HG03159 (cell line): ENCODE measurements at regions not wholly inside any gene's neighbourhood (a gene's known extent, or its start where the extent isn't known, plus 50 kb on each side); places are given as distances from the start of the nearest gene placed in this dataset.
"Not testable (repeated sequence)": the region's sequence is repeated elsewhere in the genome, so short reads cannot be mapped to it uniquely, and the experiment has no call there.

Source experiments
- ATAC-seq: cut with Tn5 transposase; IDR thresholded peaks from one replicate; pipeline ENCODE4 v1.9.1; 2021; ENCODE audit warnings: mild to moderate bottlenecking, moderate library complexity; ENCODE audit not compliant: unreplicated experiment

- ATAC-seq: no peak
Observed at GRCh38 chr1:187498028-187498427, 669.3 kb downstream of the PLA2G4A start.

- ATAC-seq: no peak
Observed at GRCh38 chr1:187504779-187505178, 676.0 kb downstream of the PLA2G4A start.

- ATAC-seq: no peak
Observed at GRCh38 chr1:187509091-187509490, 680.3 kb downstream of the PLA2G4A start.

- ATAC-seq: no peak
Observed at GRCh38 chr1:187513190-187513589, 684.4 kb downstream of the PLA2G4A start.

GRCh38 chr1:187514110-187514509 lies 685.4 kb downstream of the PLA2G4A start:
- ATAC-seq: no peak

GRCh38 chr1:187516874-187517273 lies 688.1 kb downstream of the PLA2G4A start:
- ATAC-seq: no peak

GRCh38 chr1:187517546-187517945 lies 688.8 kb downstream of the PLA2G4A start:
- no peak for ATAC-seq

GRCh38 chr1:187527346-187527745 lies 698.6 kb downstream of the PLA2G4A start:
- no peak for ATAC-seq

- no peak for ATAC-seq
Observed at GRCh38 chr1:187537936-187538335, 709.2 kb downstream of the PLA2G4A start.

- ATAC-seq: no peak
Observed at GRCh38 chr1:187549540-187549939, 720.8 kb downstream of the PLA2G4A start.

GRCh38 chr1:187551061-187551460 lies 722.3 kb downstream of the PLA2G4A start:
- ATAC-seq: no peak

GRCh38 chr1:187563191-187563590 lies 734.4 kb downstream of the PLA2G4A start:
- ATAC-seq: no peak

- no peak for ATAC-seq
Observed at GRCh38 chr1:187566354-187566753, 737.6 kb downstream of the PLA2G4A start.

GRCh38 chr1:187568067-187568466 lies 739.3 kb downstream of the PLA2G4A start:
- no peak for ATAC-seq

GRCh38 chr1:187570166-187570565 lies 741.4 kb downstream of the PLA2G4A start:
- ATAC-seq: no peak

GRCh38 chr1:187577610-187578009 lies 748.9 kb downstream of the PLA2G4A start:
- no peak for ATAC-seq

GRCh38 chr1:187588917-187589316 lies 760.2 kb downstream of the PLA2G4A start:
- no peak for ATAC-seq

GRCh38 chr1:187605736-187606135 lies 777.0 kb downstream of the PLA2G4A start:
- ATAC-seq: no peak

GRCh38 chr1:187615853-187616735 lies 787.3 kb downstream of the PLA2G4A start:
- ATAC-seq: not testable (repeated sequence)

- ATAC-seq: not testable (repeated sequence)
Observed at GRCh38 chr1:187616830-187617229, 788.1 kb downstream of the PLA2G4A start.

GRCh38 chr1:187617776-187618175 lies 789.0 kb downstream of the PLA2G4A start:
- no peak for ATAC-seq

- no peak for ATAC-seq
Observed at GRCh38 chr1:187619175-187619574, 790.4 kb downstream of the PLA2G4A start.

GRCh38 chr1:187621951-187622350 lies 793.2 kb downstream of the PLA2G4A start:
- ATAC-seq: no peak
